GM12878 (cell line): ENCODE measurements at regions not wholly inside any gene's neighbourhood (a gene's known extent, or its start where the extent isn't known, plus 50 kb on each side); places are given as distances from the start of the nearest gene placed in this dataset.
"Not testable (repeated sequence)": the region's sequence is repeated elsewhere in the genome, so short reads cannot be mapped to it uniquely, and the experiment has no call there.

ENCODE experiments used
- ATAC-seq: fragments of 200-7000 bp; cut with Tn5 transposase; 3 replicates; pipeline ENCODE4 v1.9.1; 2020; ENCODE audit warnings: mild to moderate bottlenecking, moderate library complexity
- BruUV-seq: library from RNA; stranded (reverse); fragments of 400-500 nt; replicated peaks from 2 replicates; lab custom pipeline; 2021; lab: Mats Ljungman, UMichigan
- CTCF ChIA-PET: fragments of 300-600 bp; sonication (Branson Sonifier 250); formaldehyde crosslinking; extraction: SDS; loops from one replicate; lab custom pipeline; 2021; ENCODE audit warnings: inconsistent platforms; lab: Yijun Ruan, JAX
- POLR2A ChIA-PET: fragments of 350-600 bp; formaldehyde crosslinking; extraction: SDS; loops from one replicate; lab custom pipeline; 2021; ENCODE audit warnings: inconsistent platforms; lab: Charles Lee
- RAD21 ChIA-PET: fragments of 300-600 bp; sonication (Branson Sonifier 250); formaldehyde crosslinking; loops from one replicate; lab custom pipeline; 2023; ENCODE audit warnings: antibody characterized with exemption; ENCODE audit not compliant: unreplicated experiment; lab: Charles Lee
- SMC1A ChIA-PET: fragments of 300-600 bp; sonication (Branson Sonifier 250); formaldehyde crosslinking; loops from one replicate; lab custom pipeline; 2023; ENCODE audit not compliant: unreplicated experiment, uncharacterized antibody; lab: Charles Lee
- DNase-seq: peaks from one replicate; pipeline ENCODE4 v3.0.0-alpha.2; 2011; ENCODE audit warnings: low read depth, low spot score
- FAIRE-seq: peaks from 3 replicates; lab custom pipeline; 2011; peaks lifted over from hg19 to GRCh38; lab: Jason Lieb, UNC
- H2AFZ ChIP-seq: 2 replicates; pipeline ENCODE4 v1.6.0; 2011; ENCODE audit warnings: low read depth, low read length, control low read depth; ENCODE audit not compliant: control insufficient read depth
- H3K27ac ChIP-seq: 2 replicates; pipeline ENCODE4 v1.5.1; 2011; ENCODE audit warnings: control low read depth; ENCODE audit not compliant: control insufficient read depth, insufficient read depth
- H3K27me3 ChIP-seq, 2 experiments: replicated peaks in 1 of 2; 2 replicates each; pipeline versions ENCODE4 v1.6.0 to v1.6.1; 2011; ENCODE audit warnings: low read length in 1 of 2; ENCODE audit not compliant: control insufficient read depth in 2 of 2, insufficient read depth in 2 of 2
- H3K36me3 ChIP-seq, 2 experiments: 2 replicates each; pipeline ENCODE4 v1.5.1; 2011; ENCODE audit warnings: low read length in 1 of 2; ENCODE audit not compliant: control insufficient read depth in 2 of 2, insufficient read depth in 2 of 2
- H3K4me1 ChIP-seq: 2 replicates; pipeline ENCODE4 v1.6.1; 2011; ENCODE audit warnings: mild to moderate bottlenecking, low read length, moderate library complexity, mixed read lengths; ENCODE audit not compliant: control insufficient read depth, insufficient read depth
- H3K4me2 ChIP-seq: 2 replicates; pipeline ENCODE4 v1.6.0; 2011; ENCODE audit warnings: control low read depth; ENCODE audit not compliant: control insufficient read depth, insufficient read depth
- H3K4me3 ChIP-seq: fragments of 200-600 bp; sonication (generic); 2 replicates; pipeline ENCODE4 v1.5.1; 2016
- H3K79me2 ChIP-seq: 2 replicates; pipeline ENCODE4 v1.6.0; 2011; ENCODE audit warnings: low read length; ENCODE audit not compliant: control insufficient read depth, insufficient read depth
- H3K9ac ChIP-seq: 2 replicates; pipeline ENCODE4 v1.8.0; 2011; ENCODE audit warnings: low read length, control low read depth, mixed read lengths; ENCODE audit not compliant: control insufficient read depth, insufficient read depth
- H3K9me3 ChIP-seq: replicated peaks from 3 replicates; pipeline ENCODE4 v1.5.1; 2011; ENCODE audit warnings: mild to moderate bottlenecking, low read length; ENCODE audit not compliant: control insufficient read depth, insufficient read depth
- H4K20me1 ChIP-seq: 2 replicates; pipeline ENCODE4 v1.6.0; 2011; ENCODE audit not compliant: control insufficient read depth, insufficient read depth
- CBFB ChIP-seq: IDR thresholded peaks from 2 replicates; pipeline ENCODE4 v1.6.1; 2016; ENCODE audit warnings: antibody characterized with exemption, low read depth
- NRF1 ChIP-seq: conservative IDR thresholded peaks from 2 replicates; pipeline ENCODE4 v1.6.1; 2011; ENCODE audit warnings: mild to moderate bottlenecking, low read depth, low read length, improper control_type of control experiment
- RAD51 ChIP-seq: fragments of 450-650 bp; IDR thresholded peaks from 2 replicates; pipeline ENCODE4 v1.6.1; 2016; ENCODE audit warnings: moderate library complexity, mild to moderate bottlenecking, inconsistent platforms
- ZSCAN29 ChIP-seq: fragments of 450-650 bp; IDR thresholded peaks from 2 replicates; pipeline ENCODE4 v1.6.1; 2017; ENCODE audit warnings: mild to moderate bottlenecking, moderate library complexity
- WGBS: methylation state at CpG from one replicate; pipeline ENCODE4 v1.1.6; 2016; ENCODE audit warnings: low lambda C conversion rate; ENCODE audit not compliant: insufficient replicate concordance, insufficient coverage; ENCODE audit errors: missing lambda C conversion rate; 5-methylcytosine and 5-hydroxymethylcytosine counted together
- in situ Hi-C: fragments of 300-500 bp; cut with MboI; formaldehyde crosslinking; loops from 9 replicates; pipeline ENCODE4 v1.14.3; 2018; ENCODE audit warnings: mixed read lengths
- intact Hi-C: fragments of 100-400 bp; cut with micrococcal nuclease; formaldehyde crosslinking; loops from one replicate; pipeline ENCODE4 v1.14.2; 2022; ENCODE audit not compliant: unreplicated experiment
- TF ChIP-seq, protein P1 (sequence below): fragments of 150-350 bp; IDR thresholded peaks from 2 replicates; pipeline ENCODE4 v1.6.1; 2014; ENCODE audit warnings: mild to moderate bottlenecking, low read depth, low read length

DNA sequence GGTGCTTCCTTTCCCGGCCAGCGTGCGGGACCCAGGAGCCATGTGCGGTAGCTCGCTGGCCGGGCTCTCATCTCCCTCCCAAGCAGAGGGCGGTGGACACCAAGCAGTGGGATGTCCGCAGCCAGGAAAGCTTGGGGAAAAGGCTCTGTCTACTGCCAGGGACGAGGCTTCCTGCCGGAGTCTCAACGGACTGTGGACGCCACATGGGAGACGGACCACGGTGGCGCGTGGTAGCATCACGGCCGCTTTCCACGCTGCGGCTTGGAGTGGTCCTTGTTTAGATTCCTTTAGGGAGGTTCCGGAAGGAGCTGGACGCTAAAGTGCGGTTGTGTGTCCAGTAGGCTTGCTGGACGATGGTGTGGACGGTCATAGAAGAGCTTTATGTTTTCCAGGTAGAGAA is 89.5 kb upstream of the MXRA5 start:
- in situ Hi-C loops, H3K79me2 ChIP-seq, SMC1A ChIA-PET, H3K27me3 ChIP-seq, POLR2A ChIA-PET, DNase-seq, H2AFZ ChIP-seq, ATAC-seq, H3K4me1 ChIP-seq, H3K9me3 ChIP-seq, H3K27ac ChIP-seq, H3K9ac ChIP-seq, FAIRE-seq, BruUV-seq, H3K4me3 ChIP-seq, H4K20me1 ChIP-seq, RAD21 ChIA-PET, H3K4me2 ChIP-seq, H3K36me3 ChIP-seq, CTCF ChIA-PET, intact Hi-C loops: not testable (repeated sequence)
- 79% methylated on average over 17 of the region's 25 CpGs for WGBS

DNA sequence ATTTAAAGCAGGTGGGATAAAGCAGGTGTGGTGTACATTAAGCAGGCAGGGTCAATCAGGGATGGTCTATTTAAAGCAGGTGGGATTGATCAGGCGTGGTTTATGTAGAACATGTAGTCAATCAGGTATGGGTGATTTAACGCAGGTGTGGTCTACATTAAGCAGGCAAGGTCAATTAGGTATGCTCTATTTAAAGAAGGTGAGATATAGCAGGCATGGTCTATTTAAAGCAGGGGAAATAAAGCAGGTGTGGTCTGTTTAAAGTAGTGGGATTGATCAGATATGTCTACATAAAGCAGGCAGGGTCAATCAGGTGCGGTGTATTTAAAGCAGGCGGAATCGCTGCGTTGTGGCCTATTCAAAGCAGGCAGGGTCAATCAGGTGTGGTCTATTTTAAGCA is 88.6 kb upstream of the MXRA5 start:
- no peak for FAIRE-seq
- H4K20me1 ChIP-seq, result no peaks in the 10 kb centered on the region
- intact Hi-C loops (no loop called here), in situ Hi-C loops (no loop called here)
- BruUV-seq, result no TSS peak
- no peaks in the 10 kb centered on the region for H3K4me1 ChIP-seq
- no peak overlapping the region for H3K9ac ChIP-seq
- no peak for ATAC-seq
- DNase-seq, result no peak
- TF ChIP-seq, protein P1, sequence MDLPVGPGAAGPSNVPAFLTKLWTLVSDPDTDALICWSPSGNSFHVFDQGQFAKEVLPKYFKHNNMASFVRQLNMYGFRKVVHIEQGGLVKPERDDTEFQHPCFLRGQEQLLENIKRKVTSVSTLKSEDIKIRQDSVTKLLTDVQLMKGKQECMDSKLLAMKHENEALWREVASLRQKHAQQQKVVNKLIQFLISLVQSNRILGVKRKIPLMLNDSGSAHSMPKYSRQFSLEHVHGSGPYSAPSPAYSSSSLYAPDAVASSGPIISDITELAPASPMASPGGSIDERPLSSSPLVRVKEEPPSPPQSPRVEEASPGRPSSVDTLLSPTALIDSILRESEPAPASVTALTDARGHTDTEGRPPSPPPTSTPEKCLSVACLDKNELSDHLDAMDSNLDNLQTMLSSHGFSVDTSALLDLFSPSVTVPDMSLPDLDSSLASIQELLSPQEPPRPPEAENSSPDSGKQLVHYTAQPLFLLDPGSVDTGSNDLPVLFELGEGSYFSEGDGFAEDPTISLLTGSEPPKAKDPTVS, result no peak
- no peak for TF ChIP-seq RAD51
- no peak for TF ChIP-seq CBFB
- no peak for TF ChIP-seq NRF1
- TF ChIP-seq ZSCAN29, result no peak
- H3K36me3 ChIP-seq, result no peaks in the 10 kb centered on the region
- ChIA-PET POLR2A (no interaction called here), RAD21 (no interaction called here), CTCF (no interaction called here), SMC1A (no interaction called here)
- no peak overlapping the region for H3K27ac ChIP-seq
- H3K4me2 ChIP-seq, result no peak overlapping the region
- no peak overlapping the region for H3K4me3 ChIP-seq
- no peaks in the 10 kb centered on the region for H3K9me3 ChIP-seq
- no peaks in the 10 kb centered on the region for H3K27me3 ChIP-seq
- H3K79me2 ChIP-seq, result no peaks in the 10 kb centered on the region
- no peak overlapping the region for H2AFZ ChIP-seq
- WGBS, result 23% methylated on average over 6 of the region's 6 CpGs
